ENCODE measurements at regions not wholly inside any gene's neighbourhood (a gene's known extent, or its start where the extent isn't known, plus 50 kb on each side); places are given as distances from the start of the nearest gene placed in this dataset.

GRCh38 chr6:63442870-63443269 is 123.1 kb upstream of the LGSN start:
- TF ChIP-seq TAF1 (IDR thresholded peaks at IDR 0.05; ENCODE audit: borderline replicate concordance, low read depth, low read length) = no peak
- TF ChIP-seq POLR2A (IDR thresholded peaks at IDR 0.05; ENCODE audit: low read depth, low read length) = no peak
- TF ChIP-seq POLR2AphosphoS5 (IDR thresholded peaks at IDR 0.05; ENCODE audit: low read depth, low read length) = no peak
